Osteocyte (in vitro differentiated cells): ENCODE measurements at regions not wholly inside any gene's neighbourhood (a gene's known extent, or its start where the extent isn't known, plus 50 kb on each side); places are given as distances from the start of the nearest gene placed in this dataset.
A peak's percentile ranks its signal among the peaks of the same experiment; 100 is the strongest.

ENCODE experiments used
- DNase-seq: peaks from one replicate; pipeline ENCODE4 v3.0.0; 2021; ENCODE audit warnings: mixed read lengths; ENCODE audit not compliant: unreplicated experiment; ENCODE audit errors: extremely low spot score
- H3K27ac Mint-ChIP-seq: one replicate; pipeline ENCODE4 v1.8.0; 2021; ENCODE audit warnings: mild to moderate bottlenecking, mixed read lengths; ENCODE audit not compliant: unreplicated experiment
- H3K27me3 Mint-ChIP-seq: one replicate; pipeline ENCODE4 v1.8.0; 2021; ENCODE audit warnings: mixed read lengths; ENCODE audit not compliant: unreplicated experiment
- H3K36me3 Mint-ChIP-seq: one replicate; pipeline ENCODE4 v1.8.0; 2021; ENCODE audit warnings: mixed read lengths; ENCODE audit not compliant: unreplicated experiment
- H3K4me1 Mint-ChIP-seq: one replicate; pipeline ENCODE4 v1.8.0; 2021; ENCODE audit warnings: mixed read lengths; ENCODE audit not compliant: unreplicated experiment
- H3K4me3 Mint-ChIP-seq: one replicate; pipeline ENCODE4 v1.8.0; 2021; ENCODE audit warnings: mild to moderate bottlenecking, moderate library complexity, mixed read lengths; ENCODE audit not compliant: unreplicated experiment
- H3K9me3 Mint-ChIP-seq: one replicate; pipeline ENCODE4 v1.8.0; 2021; ENCODE audit warnings: mixed read lengths; ENCODE audit not compliant: unreplicated experiment
- TF ChIP-seq, protein P1 (sequence below): fragments of 200-600 bp; sonication (generic); IDR thresholded peaks from 2 replicates; pipeline ENCODE4 v1.5.0; 2021; ENCODE audit warnings: antibody characterized with exemption, mild to moderate bottlenecking, moderate library complexity

DNA sequence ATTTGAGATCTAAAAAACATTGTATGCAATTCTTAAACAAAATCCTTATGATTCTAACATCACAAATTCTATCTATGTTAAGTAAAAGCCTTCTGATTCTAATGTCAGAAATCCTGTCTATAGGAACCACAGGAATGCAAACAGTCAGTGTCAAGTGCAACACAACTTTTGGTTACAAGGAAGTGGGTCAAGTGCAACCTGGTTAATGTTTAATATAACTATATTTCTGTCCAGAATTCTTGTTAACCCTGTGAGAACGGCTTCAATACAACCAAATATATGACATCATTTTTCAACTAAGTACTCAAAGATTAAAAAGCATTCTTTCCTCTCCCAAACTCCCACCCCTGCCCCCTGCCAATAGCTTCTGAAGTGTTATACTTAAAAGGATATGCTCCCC is 107.9 kb upstream of the PLEKHA5 start:
- peaks cover 5% of the 10 kb centered on the region for H3K9me3 Mint-ChIP-seq
- H3K4me1 Mint-ChIP-seq = peaks cover 25% of the 10 kb centered on the region
- no peaks in the 10 kb centered on the region for H3K27me3 Mint-ChIP-seq
- no peak overlapping the region for H3K27ac Mint-ChIP-seq
- no peaks in the 10 kb centered on the region for H3K36me3 Mint-ChIP-seq
- H3K4me3 Mint-ChIP-seq = no peak overlapping the region
- DNase-seq = no peak
- TF ChIP-seq, protein P1, sequence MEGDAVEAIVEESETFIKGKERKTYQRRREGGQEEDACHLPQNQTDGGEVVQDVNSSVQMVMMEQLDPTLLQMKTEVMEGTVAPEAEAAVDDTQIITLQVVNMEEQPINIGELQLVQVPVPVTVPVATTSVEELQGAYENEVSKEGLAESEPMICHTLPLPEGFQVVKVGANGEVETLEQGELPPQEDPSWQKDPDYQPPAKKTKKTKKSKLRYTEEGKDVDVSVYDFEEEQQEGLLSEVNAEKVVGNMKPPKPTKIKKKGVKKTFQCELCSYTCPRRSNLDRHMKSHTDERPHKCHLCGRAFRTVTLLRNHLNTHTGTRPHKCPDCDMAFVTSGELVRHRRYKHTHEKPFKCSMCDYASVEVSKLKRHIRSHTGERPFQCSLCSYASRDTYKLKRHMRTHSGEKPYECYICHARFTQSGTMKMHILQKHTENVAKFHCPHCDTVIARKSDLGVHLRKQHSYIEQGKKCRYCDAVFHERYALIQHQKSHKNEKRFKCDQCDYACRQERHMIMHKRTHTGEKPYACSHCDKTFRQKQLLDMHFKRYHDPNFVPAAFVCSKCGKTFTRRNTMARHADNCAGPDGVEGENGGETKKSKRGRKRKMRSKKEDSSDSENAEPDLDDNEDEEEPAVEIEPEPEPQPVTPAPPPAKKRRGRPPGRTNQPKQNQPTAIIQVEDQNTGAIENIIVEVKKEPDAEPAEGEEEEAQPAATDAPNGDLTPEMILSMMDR = no peak

GRCh38 chr12:19025582-19025981 is 104.0 kb upstream of the PLEKHA5 start:
- Mint-ChIP-seq H3K27me3 (no peaks in the 10 kb centered on the region), H3K9me3 (peaks cover 5% of the 10 kb centered on the region), H3K27ac (no peak overlapping the region), H3K4me3 (no peak overlapping the region), H3K4me1 (peaks cover 33% of the 10 kb centered on the region), H3K36me3 (no peaks in the 10 kb centered on the region)
- TF ChIP-seq, protein P1 = no peak
- DNase-seq = no peak

DNA sequence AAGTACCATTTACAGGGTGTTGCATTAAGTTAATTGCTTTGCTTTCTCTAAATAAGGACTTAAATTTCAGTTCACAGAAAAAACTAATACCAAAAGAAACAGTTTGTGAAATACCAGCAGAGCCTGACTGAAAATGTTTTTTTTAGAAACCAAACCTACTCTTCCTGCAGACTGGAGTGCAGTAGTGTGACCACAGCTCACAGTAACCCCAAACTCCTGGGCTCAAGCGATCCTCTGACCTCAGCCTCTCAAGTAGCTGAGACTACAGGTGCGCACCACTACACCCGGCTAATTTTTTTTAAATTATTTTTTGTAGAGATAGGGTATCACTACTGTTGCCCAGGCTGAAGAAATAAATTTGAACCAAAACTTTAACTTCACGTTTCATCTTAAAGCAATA is 103.5 kb upstream of the PLEKHA5 start:
- Mint-ChIP-seq H3K27ac (no peak overlapping the region), H3K27me3 (no peaks in the 10 kb centered on the region), H3K4me3 (no peak overlapping the region), H3K9me3 (peaks cover 5% of the 10 kb centered on the region), H3K4me1 (peaks cover 37% of the 10 kb centered on the region), H3K36me3 (no peaks in the 10 kb centered on the region)
- TF ChIP-seq, protein P1 = no peak
- DNase-seq = no peak

- TF ChIP-seq, protein P1 = no peak
- DNase-seq = no peak
- Mint-ChIP-seq H3K9me3 (peaks cover 5% of the 10 kb centered on the region), H3K27ac (no peak overlapping the region), H3K27me3 (no peaks in the 10 kb centered on the region), H3K36me3 (no peaks in the 10 kb centered on the region), H3K4me1 (peaks cover 38% of the 10 kb centered on the region), H3K4me3 (no peak overlapping the region)
Observed at GRCh38 chr12:19026614-19027488, 102.7 kb upstream of the PLEKHA5 start.

GRCh38 chr12:19030180-19030579 is 99.4 kb upstream of the PLEKHA5 start:
- Mint-ChIP-seq H3K27ac (peak overlapping the region; percentile 91), H3K9me3 (peaks cover 10% of the 10 kb centered on the region), H3K4me1 (peaks cover 41% of the 10 kb centered on the region), H3K27me3 (no peaks in the 10 kb centered on the region), H3K4me3 (no peak overlapping the region), H3K36me3 (no peaks in the 10 kb centered on the region)
- no peak for DNase-seq
- TF ChIP-seq, protein P1 = no peak
